ENCODE measurements at regions not wholly inside any gene's neighbourhood (a gene's known extent, or its start where the extent isn't known, plus 50 kb on each side); places are given as distances from the start of the nearest gene placed in this dataset.

- TF ChIP-seq FOXM1 (IDR thresholded peaks at IDR 0.05; ENCODE audit: borderline replicate concordance, low read depth) (no peak), RAD21 (IDR thresholded peaks at IDR 0.05; ENCODE audit: low read depth) (no peak), REST (IDR thresholded peaks at IDR 0.05; ENCODE audit: low read depth) (no peak), TEAD4 (IDR thresholded peaks at IDR 0.05) (no peak), TAF1 (IDR thresholded peaks at IDR 0.05; ENCODE audit: low read depth) (no peak), NFIC (IDR thresholded peaks at IDR 0.05) (no peak), TCF12 (IDR thresholded peaks at IDR 0.05; ENCODE audit: low read depth) (no peak), CEBPB (IDR thresholded peaks at IDR 0.05) (no peak), USF1 (IDR thresholded peaks at IDR 0.05) (no peak), CREB1 (IDR thresholded peaks at IDR 0.05; ENCODE audit: low read depth) (no peak), ZBTB7A (IDR thresholded peaks at IDR 0.05; ENCODE audit: low read depth) (no peak)
Measured at GRCh38 chr11:80521592-80521991, 1080.8 kb upstream of the TENM4 start.

GRCh38 chr11:80520507-80520887 is 1079.7 kb upstream of the TENM4 start:
- TF ChIP-seq EP300 (IDR thresholded peaks at IDR 0.05; ENCODE audit: borderline replicate concordance) (no peak), TCF12 (IDR thresholded peaks at IDR 0.05; ENCODE audit: low read depth) (no peak), REST (IDR thresholded peaks at IDR 0.05; ENCODE audit: low read depth) (no peak), TEAD4 (IDR thresholded peaks at IDR 0.05) (no peak), USF1 (IDR thresholded peaks at IDR 0.05) (no peak), FOXM1 (IDR thresholded peaks at IDR 0.05; ENCODE audit: borderline replicate concordance, low read depth) (no peak), EGR1 (IDR thresholded peaks at IDR 0.05) (no peak), ZBTB7A (IDR thresholded peaks at IDR 0.05; ENCODE audit: low read depth) (no peak), YY1 (IDR thresholded peaks at IDR 0.05; ENCODE audit: low read depth) (no peak), MAX (IDR thresholded peaks at IDR 0.05) (no peak), TAF1 (IDR thresholded peaks at IDR 0.05; ENCODE audit: low read depth) (no peak), RAD21 (IDR thresholded peaks at IDR 0.05; ENCODE audit: low read depth) (no peak), CREB1 (IDR thresholded peaks at IDR 0.05; ENCODE audit: low read depth) (no peak), CEBPB (IDR thresholded peaks at IDR 0.05) (no peak), NFIC (IDR thresholded peaks at IDR 0.05) (no peak)

- no peak for TF ChIP-seq TAF1 (IDR thresholded peaks at IDR 0.05; ENCODE audit: low read depth)
- no peak for TF ChIP-seq NFIC (IDR thresholded peaks at IDR 0.05)
- no peak for TF ChIP-seq TCF12 (IDR thresholded peaks at IDR 0.05; ENCODE audit: low read depth)
- TF ChIP-seq RAD21 (IDR thresholded peaks at IDR 0.05; ENCODE audit: low read depth): no peak
- no peak for TF ChIP-seq EGR1 (IDR thresholded peaks at IDR 0.05)
Measured at GRCh38 chr11:80519596-80520506, 1079.0 kb upstream of the TENM4 start.

- TF ChIP-seq CEBPB (IDR thresholded peaks at IDR 0.05) (no peak), MAX (IDR thresholded peaks at IDR 0.05) (no peak), TCF12 (IDR thresholded peaks at IDR 0.05; ENCODE audit: low read depth) (no peak), USF1 (IDR thresholded peaks at IDR 0.05) (no peak), YY1 (IDR thresholded peaks at IDR 0.05; ENCODE audit: low read depth) (no peak), RAD21 (IDR thresholded peaks at IDR 0.05; ENCODE audit: low read depth) (no peak), CREB1 (IDR thresholded peaks at IDR 0.05; ENCODE audit: low read depth) (no peak), NFIC (IDR thresholded peaks at IDR 0.05) (no peak), EP300 (IDR thresholded peaks at IDR 0.05; ENCODE audit: borderline replicate concordance) (no peak), EGR1 (IDR thresholded peaks at IDR 0.05) (no peak), ZBTB7A (IDR thresholded peaks at IDR 0.05; ENCODE audit: low read depth) (no peak)
Measured at GRCh38 chr11:80517701-80518100, 1076.9 kb upstream of the TENM4 start.

GRCh38 chr11:80515097-80515496 is 1074.3 kb upstream of the TENM4 start:
- no peak for TF ChIP-seq EGR1 (IDR thresholded peaks at IDR 0.05)
- no peak for TF ChIP-seq CREB1 (IDR thresholded peaks at IDR 0.05; ENCODE audit: low read depth)
- no peak for TF ChIP-seq TCF12 (IDR thresholded peaks at IDR 0.05; ENCODE audit: low read depth)
- TF ChIP-seq REST (IDR thresholded peaks at IDR 0.05; ENCODE audit: low read depth): no peak
- no peak for TF ChIP-seq ZBTB7A (IDR thresholded peaks at IDR 0.05; ENCODE audit: low read depth)
- TF ChIP-seq TEAD4 (IDR thresholded peaks at IDR 0.05): no peak
- TF ChIP-seq NFIC (IDR thresholded peaks at IDR 0.05): no peak
- TF ChIP-seq YY1 (IDR thresholded peaks at IDR 0.05; ENCODE audit: low read depth): no peak
- no peak for TF ChIP-seq USF1 (IDR thresholded peaks at IDR 0.05)
- TF ChIP-seq RAD21 (IDR thresholded peaks at IDR 0.05; ENCODE audit: low read depth): no peak
- TF ChIP-seq FOXM1 (IDR thresholded peaks at IDR 0.05; ENCODE audit: borderline replicate concordance, low read depth): no peak
- no peak for TF ChIP-seq CEBPB (IDR thresholded peaks at IDR 0.05)
- no peak for TF ChIP-seq TAF1 (IDR thresholded peaks at IDR 0.05; ENCODE audit: low read depth)
- no peak for TF ChIP-seq EP300 (IDR thresholded peaks at IDR 0.05; ENCODE audit: borderline replicate concordance)
- TF ChIP-seq MAX (IDR thresholded peaks at IDR 0.05): no peak

Data from Ishikawa (cell line).